Prostate gland (tissue), 2 donors: ENCODE measurements at regions not wholly inside any gene's neighbourhood (a gene's known extent, or its start where the extent isn't known, plus 50 kb on each side); places are given as distances from the start of the nearest gene placed in this dataset.

Source experiments
- CTCF ChIP-seq, 4 experiments: fragments of 200-600 bp in 2 of 4; fragments of 450-650 bp in 2 of 4; sonication (generic) in 2 of 4; IDR thresholded peaks; 1 replicate in 3 of 4; 2 replicates in 1 of 4; pipeline ENCODE4 v1.5.1; 2016 to 2019; ENCODE audit warnings: antibody characterized with exemption in 4 of 4, mild to moderate bottlenecking in 2 of 4, moderate library complexity in 2 of 4
- POLR2A ChIP-seq: fragments of 450-650 bp; IDR thresholded peaks from one replicate; pipeline ENCODE4 v1.6.1; 2016; ENCODE audit warnings: antibody characterized with exemption, mild to moderate bottlenecking

DNA sequence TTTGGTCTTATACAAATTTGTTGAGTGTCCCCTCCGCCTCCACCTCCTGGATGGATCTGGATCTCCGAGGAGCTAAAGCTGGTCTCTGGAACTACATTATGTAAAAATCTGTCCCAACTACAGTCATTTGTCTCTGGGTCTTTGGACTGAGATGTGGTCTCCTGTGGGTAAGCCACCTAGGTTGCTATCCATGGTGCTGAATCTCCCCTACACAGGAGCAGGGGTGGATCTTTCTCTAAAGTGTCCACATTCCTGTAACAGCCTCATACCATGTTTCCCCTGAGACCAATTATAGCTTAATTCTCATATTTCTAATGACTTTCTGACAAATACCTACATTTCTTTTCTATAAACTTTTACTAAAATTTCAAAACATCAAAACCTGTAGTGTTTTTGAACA is 625.8 kb downstream of the TAFA4 start:
- TF ChIP-seq POLR2A (no peak), CTCF (IDR thresholded peaks at IDR 0.05) (no peak)
